ENCODE measurements at regions not wholly inside any gene's neighbourhood (a gene's known extent, or its start where the extent isn't known, plus 50 kb on each side); places are given as distances from the start of the nearest gene placed in this dataset.

GRCh38 chr10:4201866-4202825 lies 417.1 kb upstream of the KLF6 start:
- Mint-ChIP-seq H3K4me1 (peaks cover 0 to 4% (median under 1%) of the 10 kb centered on the region in 4 donors), H3K27me3 (no peaks in the 10 kb centered on the region), H3K4me3 (no peak overlapping the region), H3K27ac (no peak overlapping the region), H3K9me3 (peaks cover 0 to 10% (median 0%) of the 10 kb centered on the region in 7 donors), H3K36me3 (no peaks in the 10 kb centered on the region)
- H3K27me3 ChIP-seq (ENCODE audit: control insufficient read depth, insufficient read depth, low read length), result no peaks in the 10 kb centered on the region
- no peak overlapping the region for H3K4me3 ChIP-seq (ENCODE audit: low read depth, low read length)
- ATAC-seq (ENCODE audit: low read depth in 2 of 2) (no peak), DNase-seq (no peak)
- no peaks in the 10 kb centered on the region for H3K9me3 ChIP-seq (ENCODE audit: control insufficient read depth in 2 of 2, low read length in 2 of 2)
- H3K4me1 ChIP-seq (ENCODE audit: control insufficient read depth, insufficient read depth, low read length, poor library complexity, severe bottlenecking), result no peaks in the 10 kb centered on the region
- H3K36me3 ChIP-seq (ENCODE audit: control insufficient read depth, insufficient read depth, low read length), result no peaks in the 10 kb centered on the region
- no peak overlapping the region for H3K27ac ChIP-seq (ENCODE audit: insufficient read depth, low read length, poor library complexity, severe bottlenecking)

- ATAC-seq (ENCODE audit: low read depth in 2 of 2), result no peak
Measured at GRCh38 chr10:4199196-4199595, 414.2 kb upstream of the KLF6 start.

GRCh38 chr10:4198216-4198615 lies 413.2 kb upstream of the KLF6 start:
- Mint-ChIP-seq H3K36me3 (no peaks in the 10 kb centered on the region), H3K9me3 (peaks cover 0 to 8% (median 0%) of the 10 kb centered on the region in 7 donors), H3K4me1 (peaks cover 4 to 10% (median 5%) of the 10 kb centered on the region in 4 donors), H3K27me3 (no peaks in the 10 kb centered on the region), H3K27ac (no peak overlapping the region), H3K4me3 (no peak overlapping the region)
- H3K27ac ChIP-seq (ENCODE audit: insufficient read depth, low read length, poor library complexity, severe bottlenecking), result no peak overlapping the region
- no peak overlapping the region for H3K4me3 ChIP-seq (ENCODE audit: low read depth, low read length)
- DNase-seq (no peak), ATAC-seq (ENCODE audit: low read depth in 2 of 2) (no peak)
- H3K27me3 ChIP-seq (ENCODE audit: control insufficient read depth, insufficient read depth, low read length), result no peaks in the 10 kb centered on the region
- H3K4me1 ChIP-seq (ENCODE audit: control insufficient read depth, insufficient read depth, low read length, poor library complexity, severe bottlenecking), result no peaks in the 10 kb centered on the region
- no peaks in the 10 kb centered on the region for H3K9me3 ChIP-seq (ENCODE audit: control insufficient read depth in 2 of 2, low read length in 2 of 2)
- H3K36me3 ChIP-seq (ENCODE audit: control insufficient read depth, insufficient read depth, low read length), result no peaks in the 10 kb centered on the region

More at GRCh38 chr10:4199196-4199595, 414.2 kb upstream of the KLF6 start:
- Mint-ChIP-seq H3K27ac (no peak overlapping the region), H3K27me3 (no peaks in the 10 kb centered on the region), H3K4me3 (no peak overlapping the region), H3K4me1 (peaks cover 4 to 10% (median 5%) of the 10 kb centered on the region in 4 donors), H3K36me3 (no peaks in the 10 kb centered on the region), H3K9me3 (peaks cover 0 to 8% (median 0%) of the 10 kb centered on the region in 7 donors)
- Histone ChIP-seq H3K27me3 (ENCODE audit: control insufficient read depth, insufficient read depth, low read length) (no peaks in the 10 kb centered on the region), H3K4me3 (ENCODE audit: low read depth, low read length) (no peak overlapping the region), H3K4me1 (ENCODE audit: control insufficient read depth, insufficient read depth, low read length, poor library complexity, severe bottlenecking) (no peaks in the 10 kb centered on the region), H3K9me3 (ENCODE audit: control insufficient read depth in 2 of 2, low read length in 2 of 2) (no peaks in the 10 kb centered on the region), H3K36me3 (ENCODE audit: control insufficient read depth, insufficient read depth, low read length) (no peaks in the 10 kb centered on the region), H3K27ac (ENCODE audit: insufficient read depth, low read length, poor library complexity, severe bottlenecking) (no peak overlapping the region)
- DNase-seq, result no peak

- Mint-ChIP-seq H3K4me1 (peaks cover 4 to 10% (median 5%) of the 10 kb centered on the region in 4 donors), H3K4me3 (no peak overlapping the region), H3K36me3 (no peaks in the 10 kb centered on the region), H3K9me3 (peaks cover 0 to 6% (median 0%) of the 10 kb centered on the region in 7 donors), H3K27me3 (no peaks in the 10 kb centered on the region), H3K27ac (no peak overlapping the region)
- H3K36me3 ChIP-seq (ENCODE audit: control insufficient read depth, insufficient read depth, low read length), result no peaks in the 10 kb centered on the region
- no peaks in the 10 kb centered on the region for H3K4me1 ChIP-seq (ENCODE audit: control insufficient read depth, insufficient read depth, low read length, poor library complexity, severe bottlenecking)
- DNase-seq (no peak), ATAC-seq (ENCODE audit: low read depth in 2 of 2) (no peak)
- no peak overlapping the region for H3K4me3 ChIP-seq (ENCODE audit: low read depth, low read length)
- no peaks in the 10 kb centered on the region for H3K27me3 ChIP-seq (ENCODE audit: control insufficient read depth, insufficient read depth, low read length)
- H3K9me3 ChIP-seq (ENCODE audit: control insufficient read depth in 2 of 2, low read length in 2 of 2), result no peaks in the 10 kb centered on the region
- H3K27ac ChIP-seq (ENCODE audit: insufficient read depth, low read length, poor library complexity, severe bottlenecking), result no peak overlapping the region
Measured at GRCh38 chr10:4197676-4198075, 412.7 kb upstream of the KLF6 start.

- H3K27ac Mint-ChIP-seq, result peak overlapping the region in 1 of 3 donors; percentile 2
- peaks cover 4 to 10% (median 5%) of the 10 kb centered on the region in 4 donors for H3K4me1 Mint-ChIP-seq
- Histone ChIP-seq H3K9me3 (ENCODE audit: control insufficient read depth in 2 of 2, low read length in 2 of 2) (no peaks in the 10 kb centered on the region), H3K27ac (ENCODE audit: insufficient read depth, low read length, poor library complexity, severe bottlenecking) (no peak overlapping the region), H3K27me3 (ENCODE audit: control insufficient read depth, insufficient read depth, low read length) (no peaks in the 10 kb centered on the region), H3K4me1 (ENCODE audit: control insufficient read depth, insufficient read depth, low read length, poor library complexity, severe bottlenecking) (no peaks in the 10 kb centered on the region), H3K36me3 (ENCODE audit: control insufficient read depth, insufficient read depth, low read length) (no peaks in the 10 kb centered on the region), H3K4me3 (ENCODE audit: low read depth, low read length) (no peak overlapping the region)
- H3K27me3 Mint-ChIP-seq, result no peaks in the 10 kb centered on the region
- H3K9me3 Mint-ChIP-seq, result peaks cover 0 to 6% (median 0%) of the 10 kb centered on the region in 7 donors
- DNase-seq, result no peak
- H3K4me3 Mint-ChIP-seq, result no peak overlapping the region
- ATAC-seq (ENCODE audit: low read depth in 2 of 2), result no peak
- no peaks in the 10 kb centered on the region for H3K36me3 Mint-ChIP-seq
Measured at GRCh38 chr10:4196771-4197390, 411.9 kb upstream of the KLF6 start.

GRCh38 chr10:4196183-4196582 lies 411.2 kb upstream of the KLF6 start:
- Histone ChIP-seq H3K4me3 (ENCODE audit: low read depth, low read length) (no peak overlapping the region), H3K27me3 (ENCODE audit: control insufficient read depth, insufficient read depth, low read length) (no peaks in the 10 kb centered on the region), H3K36me3 (ENCODE audit: control insufficient read depth, insufficient read depth, low read length) (no peaks in the 10 kb centered on the region), H3K9me3 (ENCODE audit: control insufficient read depth in 2 of 2, low read length in 2 of 2) (no peaks in the 10 kb centered on the region), H3K4me1 (ENCODE audit: control insufficient read depth, insufficient read depth, low read length, poor library complexity, severe bottlenecking) (no peaks in the 10 kb centered on the region), H3K27ac (ENCODE audit: insufficient read depth, low read length, poor library complexity, severe bottlenecking) (no peak overlapping the region)
- Mint-ChIP-seq H3K36me3 (no peaks in the 10 kb centered on the region), H3K4me1 (peaks cover 4 to 7% (median 5%) of the 10 kb centered on the region in 4 donors), H3K27ac (no peak overlapping the region), H3K4me3 (no peak overlapping the region), H3K27me3 (no peaks in the 10 kb centered on the region), H3K9me3 (peaks cover 0 to 2% (median 0%) of the 10 kb centered on the region in 7 donors)
- no peak for ATAC-seq (ENCODE audit: low read depth in 2 of 2)
- no peak for DNase-seq

- Mint-ChIP-seq H3K4me1 (peaks cover 4 to 7% (median 5%) of the 10 kb centered on the region in 4 donors), H3K27ac (no peak overlapping the region), H3K9me3 (peaks cover 0 to 2% (median 0%) of the 10 kb centered on the region in 7 donors), H3K36me3 (no peaks in the 10 kb centered on the region), H3K4me3 (no peak overlapping the region), H3K27me3 (no peaks in the 10 kb centered on the region)
- Histone ChIP-seq H3K27me3 (ENCODE audit: control insufficient read depth, insufficient read depth, low read length) (no peaks in the 10 kb centered on the region), H3K27ac (ENCODE audit: insufficient read depth, low read length, poor library complexity, severe bottlenecking) (no peak overlapping the region), H3K4me3 (ENCODE audit: low read depth, low read length) (no peak overlapping the region), H3K9me3 (ENCODE audit: control insufficient read depth in 2 of 2, low read length in 2 of 2) (no peaks in the 10 kb centered on the region), H3K4me1 (ENCODE audit: control insufficient read depth, insufficient read depth, low read length, poor library complexity, severe bottlenecking) (no peaks in the 10 kb centered on the region), H3K36me3 (ENCODE audit: control insufficient read depth, insufficient read depth, low read length) (no peaks in the 10 kb centered on the region)
- ATAC-seq (ENCODE audit: low read depth in 2 of 2), result no peak
- DNase-seq, result no peak
Measured at GRCh38 chr10:4195213-4195612, 410.2 kb upstream of the KLF6 start.

All from CD4-positive, CD25-positive, alpha-beta regulatory T cell (primary cell).